Panc1 (cell line): ENCODE measurements at regions not wholly inside any gene's neighbourhood (a gene's known extent, or its start where the extent isn't known, plus 50 kb on each side); places are given as distances from the start of the nearest gene placed in this dataset.

Source experiments
- ATAC-seq: fragments of 200-7000 bp; cut with Tn5 transposase; 2 replicates; pipeline ENCODE4 v1.9.1; 2020; ENCODE audit warnings: mild to moderate bottlenecking, moderate library complexity
- BruUV-seq: library from RNA; stranded (reverse); fragments of 400-500 nt; replicated peaks from 2 replicates; lab custom pipeline; 2021; lab: Mats Ljungman, UMichigan
- CTCF ChIA-PET: fragments of 300-600 bp; sonication (Branson Sonifier 250); formaldehyde crosslinking; loops from one replicate; lab custom pipeline; 2022; ENCODE audit warnings: antibody characterized with exemption; lab: Charles Lee
- POLR2A ChIA-PET: fragments of 300-600 bp; sonication (Branson Sonifier 250); formaldehyde crosslinking; loops from one replicate; lab custom pipeline; 2022; ENCODE audit warnings: antibody characterized with exemption; lab: Charles Lee
- DNase-seq: peaks from one replicate; pipeline ENCODE4 v3.0.0-alpha.2; 2010; ENCODE audit warnings: low read depth, low spot score
- H3K27ac ChIP-seq: 2 replicates; pipeline ENCODE4 v1.5.1; 2011; ENCODE audit warnings: mild to moderate bottlenecking, low read length, inconsistent platforms
- H3K27me3 ChIP-seq: fragments of 200-500 bp; sonication (Bioruptor generic); 2 replicates; pipeline ENCODE4 v1.6.0; 2014; ENCODE audit warnings: low read length, inconsistent platforms; ENCODE audit not compliant: control insufficient read depth, insufficient read depth
- H3K36me3 ChIP-seq: fragments of 200-500 bp; sonication (Bioruptor generic); 2 replicates; pipeline ENCODE4 v1.5.1; 2014; ENCODE audit warnings: inconsistent platforms, mild to moderate bottlenecking, low read length, moderate library complexity; ENCODE audit not compliant: control insufficient read depth, insufficient read depth
- H3K4me1 ChIP-seq: 2 replicates; pipeline ENCODE4 v1.5.1; 2011; ENCODE audit warnings: inconsistent platforms, mild to moderate bottlenecking, low read length, moderate library complexity; ENCODE audit not compliant: control insufficient read depth, insufficient read depth
- H3K4me3 ChIP-seq, 2 experiments: 2 replicates each; pipeline ENCODE4 v1.5.1; 2011 to 2012; ENCODE audit warnings: low read depth in 2 of 2, low read length in 2 of 2, mild to moderate bottlenecking in 2 of 2, inconsistent platforms in 1 of 2, moderate library complexity in 1 of 2
- H3K9me3 ChIP-seq: fragments of 200-500 bp; sonication (Bioruptor generic); 2 replicates; pipeline ENCODE4 v1.5.1; 2014; ENCODE audit warnings: low read depth, mild to moderate bottlenecking, inconsistent platforms, low read length, moderate library complexity; ENCODE audit not compliant: control insufficient read depth, insufficient read depth
- POLR2AphosphoS5 ChIP-seq: IDR thresholded peaks from 2 replicates; pipeline ENCODE4 v1.6.1; 2012; ENCODE audit warnings: mild to moderate bottlenecking, low read depth, low read length, moderate library complexity
- SIN3A ChIP-seq: IDR thresholded peaks from 2 replicates; pipeline ENCODE4 v1.6.1; 2012; ENCODE audit warnings: low read depth, mild to moderate bottlenecking, low read length, moderate library complexity, borderline replicate concordance; ENCODE audit not compliant: insufficient read depth
- TCF7L2 ChIP-seq: IDR thresholded peaks from 2 replicates; pipeline ENCODE4 v1.6.1; 2011; ENCODE audit warnings: mild to moderate bottlenecking, low read depth, low read length, inconsistent platforms
- in situ Hi-C: cut with HindIII; loops from 2 replicates; pipeline ENCODE4 v1.10.0; 2016; ENCODE audit warnings: low sequenced_read_pairs, low pct_unique_long_range_greater_than_20kb
- intact Hi-C: fragments of 100-400 bp; cut with micrococcal nuclease; formaldehyde crosslinking; loops from one replicate; pipeline ENCODE4 v1.10.0; 2022; ENCODE audit not compliant: unreplicated experiment
- TF ChIP-seq, protein P1 (sequence below), 2 experiments: IDR thresholded peaks; 2 replicates each; pipeline ENCODE4 v1.6.1; 2011 to 2012; ENCODE audit warnings: low read depth in 2 of 2, control low read depth in 1 of 2, low read length in 1 of 2, mild to moderate bottlenecking in 1 of 2, moderate library complexity in 1 of 2; ENCODE audit not compliant: insufficient read depth in 1 of 2
- TF ChIP-seq, protein P2 (sequence below): fragments of 450-650 bp; IDR thresholded peaks from 2 replicates; pipeline ENCODE4 v1.5.1; 2017; ENCODE audit warnings: mild to moderate bottlenecking

DNA sequence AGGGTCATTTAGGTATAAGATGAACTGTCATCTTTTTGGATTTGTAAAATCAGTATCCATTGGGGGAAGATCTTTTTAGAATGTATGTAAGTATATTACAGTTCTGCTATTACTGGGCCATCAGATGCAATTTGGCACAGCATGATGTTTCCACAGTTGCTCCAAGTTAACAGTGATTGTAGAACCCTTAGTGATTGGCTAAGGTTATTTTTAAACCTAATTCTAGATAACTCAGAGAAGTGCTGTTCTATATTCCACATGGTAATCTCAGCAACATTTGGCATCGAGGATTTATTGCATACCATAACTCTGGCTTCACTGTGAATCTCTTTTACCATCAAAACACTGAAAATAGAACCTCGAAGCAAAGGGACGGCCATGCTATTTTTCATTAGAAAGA, 215.7 kb upstream of the HAND2 start:
- no peaks in the 10 kb centered on the region for H3K36me3 ChIP-seq
- no TSS peak for BruUV-seq
- POLR2A ChIA-PET: no interaction called here
- H3K4me1 ChIP-seq: no peaks in the 10 kb centered on the region
- no peak overlapping the region for H3K4me3 ChIP-seq
- CTCF ChIA-PET: no interaction called here
- ATAC-seq (no peak), DNase-seq (no peak)
- no peak for TF ChIP-seq POLR2AphosphoS5
- TF ChIP-seq SIN3A: no peak
- TF ChIP-seq TCF7L2: no peak
- TF ChIP-seq, protein P1, sequence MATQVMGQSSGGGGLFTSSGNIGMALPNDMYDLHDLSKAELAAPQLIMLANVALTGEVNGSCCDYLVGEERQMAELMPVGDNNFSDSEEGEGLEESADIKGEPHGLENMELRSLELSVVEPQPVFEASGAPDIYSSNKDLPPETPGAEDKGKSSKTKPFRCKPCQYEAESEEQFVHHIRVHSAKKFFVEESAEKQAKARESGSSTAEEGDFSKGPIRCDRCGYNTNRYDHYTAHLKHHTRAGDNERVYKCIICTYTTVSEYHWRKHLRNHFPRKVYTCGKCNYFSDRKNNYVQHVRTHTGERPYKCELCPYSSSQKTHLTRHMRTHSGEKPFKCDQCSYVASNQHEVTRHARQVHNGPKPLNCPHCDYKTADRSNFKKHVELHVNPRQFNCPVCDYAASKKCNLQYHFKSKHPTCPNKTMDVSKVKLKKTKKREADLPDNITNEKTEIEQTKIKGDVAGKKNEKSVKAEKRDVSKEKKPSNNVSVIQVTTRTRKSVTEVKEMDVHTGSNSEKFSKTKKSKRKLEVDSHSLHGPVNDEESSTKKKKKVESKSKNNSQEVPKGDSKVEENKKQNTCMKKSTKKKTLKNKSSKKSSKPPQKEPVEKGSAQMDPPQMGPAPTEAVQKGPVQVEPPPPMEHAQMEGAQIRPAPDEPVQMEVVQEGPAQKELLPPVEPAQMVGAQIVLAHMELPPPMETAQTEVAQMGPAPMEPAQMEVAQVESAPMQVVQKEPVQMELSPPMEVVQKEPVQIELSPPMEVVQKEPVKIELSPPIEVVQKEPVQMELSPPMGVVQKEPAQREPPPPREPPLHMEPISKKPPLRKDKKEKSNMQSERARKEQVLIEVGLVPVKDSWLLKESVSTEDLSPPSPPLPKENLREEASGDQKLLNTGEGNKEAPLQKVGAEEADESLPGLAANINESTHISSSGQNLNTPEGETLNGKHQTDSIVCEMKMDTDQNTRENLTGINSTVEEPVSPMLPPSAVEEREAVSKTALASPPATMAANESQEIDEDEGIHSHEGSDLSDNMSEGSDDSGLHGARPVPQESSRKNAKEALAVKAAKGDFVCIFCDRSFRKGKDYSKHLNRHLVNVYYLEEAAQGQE (IDR thresholded peaks at IDR 0.05; ENCODE audit: insufficient read depth in 1 of 2, low read depth in 2 of 2, low read length in 1 of 2): no peak
- TF ChIP-seq, protein P2, sequence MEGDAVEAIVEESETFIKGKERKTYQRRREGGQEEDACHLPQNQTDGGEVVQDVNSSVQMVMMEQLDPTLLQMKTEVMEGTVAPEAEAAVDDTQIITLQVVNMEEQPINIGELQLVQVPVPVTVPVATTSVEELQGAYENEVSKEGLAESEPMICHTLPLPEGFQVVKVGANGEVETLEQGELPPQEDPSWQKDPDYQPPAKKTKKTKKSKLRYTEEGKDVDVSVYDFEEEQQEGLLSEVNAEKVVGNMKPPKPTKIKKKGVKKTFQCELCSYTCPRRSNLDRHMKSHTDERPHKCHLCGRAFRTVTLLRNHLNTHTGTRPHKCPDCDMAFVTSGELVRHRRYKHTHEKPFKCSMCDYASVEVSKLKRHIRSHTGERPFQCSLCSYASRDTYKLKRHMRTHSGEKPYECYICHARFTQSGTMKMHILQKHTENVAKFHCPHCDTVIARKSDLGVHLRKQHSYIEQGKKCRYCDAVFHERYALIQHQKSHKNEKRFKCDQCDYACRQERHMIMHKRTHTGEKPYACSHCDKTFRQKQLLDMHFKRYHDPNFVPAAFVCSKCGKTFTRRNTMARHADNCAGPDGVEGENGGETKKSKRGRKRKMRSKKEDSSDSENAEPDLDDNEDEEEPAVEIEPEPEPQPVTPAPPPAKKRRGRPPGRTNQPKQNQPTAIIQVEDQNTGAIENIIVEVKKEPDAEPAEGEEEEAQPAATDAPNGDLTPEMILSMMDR: no peak
- in situ Hi-C loops: no loop called here
- H3K9me3 ChIP-seq: no peaks in the 10 kb centered on the region
- H3K27me3 ChIP-seq: no peaks in the 10 kb centered on the region
- H3K27ac ChIP-seq: no peak overlapping the region
- intact Hi-C loops: no loop called here

DNA sequence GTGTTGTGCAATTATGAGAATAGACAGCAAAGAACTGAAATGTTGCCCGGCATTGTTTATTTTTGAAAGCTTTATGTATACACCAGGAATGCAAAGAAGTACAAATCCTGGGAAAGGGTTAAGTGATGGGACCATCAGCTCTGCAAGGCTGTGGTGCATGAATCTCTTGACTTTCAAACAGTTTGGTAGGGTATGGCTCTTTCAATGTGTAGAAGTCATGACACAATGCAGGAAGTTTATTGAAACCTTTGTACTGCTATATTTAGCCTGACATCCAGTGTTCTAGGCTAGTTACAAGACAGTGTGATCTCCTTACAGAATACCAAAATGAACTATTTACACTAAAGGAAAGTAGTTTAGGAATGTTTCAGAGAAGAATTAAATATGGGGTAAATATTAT, 206.8 kb upstream of the HAND2 start:
- no peaks in the 10 kb centered on the region for H3K36me3 ChIP-seq
- ATAC-seq (no peak), DNase-seq (no peak)
- in situ Hi-C loops (no loop called here), intact Hi-C loops (no loop called here)
- no peak overlapping the region for H3K27ac ChIP-seq
- TF ChIP-seq TCF7L2 (no peak), POLR2AphosphoS5 (no peak)
- TF ChIP-seq, protein P1 (IDR thresholded peaks at IDR 0.05; ENCODE audit: insufficient read depth in 1 of 2, low read depth in 2 of 2, low read length in 1 of 2): no peak
- no peaks in the 10 kb centered on the region for H3K4me1 ChIP-seq
- POLR2A ChIA-PET: no interaction called here
- no peak overlapping the region for H3K4me3 ChIP-seq
- H3K27me3 ChIP-seq: no peaks in the 10 kb centered on the region
- CTCF ChIA-PET: no interaction called here
- no peaks in the 10 kb centered on the region for H3K9me3 ChIP-seq
- BruUV-seq: no TSS peak
